GM19455 (cell line): ENCODE measurements at regions not wholly inside any gene's neighbourhood (a gene's known extent, or its start where the extent isn't known, plus 50 kb on each side); places are given as distances from the start of the nearest gene placed in this dataset.
"Not testable (repeated sequence)": the region's sequence is repeated elsewhere in the genome, so short reads cannot be mapped to it uniquely, and the experiment has no call there.

Experiments
- ATAC-seq: cut with Tn5 transposase; IDR thresholded peaks from one replicate; pipeline ENCODE4 v1.9.1; 2021; ENCODE audit not compliant: unreplicated experiment

DNA sequence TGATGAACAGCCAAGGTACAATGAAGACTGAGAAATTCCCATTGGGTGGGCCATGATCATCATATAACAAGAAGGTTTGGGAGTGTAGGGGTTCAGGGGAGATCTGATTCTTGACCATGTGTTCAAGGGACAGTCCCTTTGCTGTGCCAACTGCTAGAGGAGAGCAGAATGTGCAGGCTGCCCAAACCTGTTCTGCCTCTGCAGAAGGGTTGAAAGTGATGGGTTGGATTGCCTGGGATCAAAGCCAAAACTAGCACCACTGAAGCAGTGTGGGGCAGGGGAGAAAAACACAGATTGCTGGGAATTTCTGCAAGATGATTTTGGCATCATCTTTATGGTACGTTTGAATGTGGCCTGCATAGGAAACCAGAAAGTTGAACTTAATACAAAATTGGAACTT lies 303.9 kb downstream of the OTUD1 start:
- ATAC-seq: no peak

DNA sequence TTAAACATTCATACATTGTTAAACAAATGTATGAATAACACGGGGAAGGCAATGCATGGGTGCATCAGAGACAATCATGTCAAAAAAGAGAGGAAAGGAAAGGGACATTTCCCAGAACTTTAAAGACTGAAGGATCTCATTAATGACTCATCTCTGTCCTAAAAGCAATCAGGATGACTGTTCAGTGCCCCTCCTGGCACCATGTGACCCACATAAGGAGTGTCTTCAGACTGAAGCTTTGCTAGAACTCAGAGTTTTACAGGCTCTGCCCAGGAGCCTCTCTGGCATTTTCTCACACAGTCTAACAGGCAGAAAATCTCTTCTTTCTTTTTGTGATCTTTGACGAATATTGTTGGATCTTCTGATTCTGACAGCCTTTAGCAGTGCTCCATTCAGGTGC lies 315.3 kb downstream of the OTUD1 start:
- no peak for ATAC-seq

DNA sequence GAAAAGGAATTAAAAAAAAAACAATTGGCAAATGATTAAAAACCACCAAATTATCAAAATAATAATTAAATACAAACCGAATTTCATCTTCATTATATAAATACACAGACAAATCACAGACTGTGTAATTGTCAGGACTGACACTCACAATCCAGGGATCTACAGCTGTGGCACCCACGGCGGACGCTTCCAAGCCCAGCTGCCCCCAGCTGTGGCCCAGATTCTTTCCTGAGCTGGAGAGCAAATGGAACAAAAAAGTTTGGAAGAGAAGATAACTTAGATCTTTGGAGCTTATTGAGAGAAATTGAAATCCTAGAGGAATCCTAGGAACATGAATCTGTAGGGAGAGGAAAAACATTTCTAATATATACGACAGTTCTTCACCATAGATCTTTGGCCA lies 316.1 kb downstream of the OTUD1 start:
- no peak for ATAC-seq

DNA sequence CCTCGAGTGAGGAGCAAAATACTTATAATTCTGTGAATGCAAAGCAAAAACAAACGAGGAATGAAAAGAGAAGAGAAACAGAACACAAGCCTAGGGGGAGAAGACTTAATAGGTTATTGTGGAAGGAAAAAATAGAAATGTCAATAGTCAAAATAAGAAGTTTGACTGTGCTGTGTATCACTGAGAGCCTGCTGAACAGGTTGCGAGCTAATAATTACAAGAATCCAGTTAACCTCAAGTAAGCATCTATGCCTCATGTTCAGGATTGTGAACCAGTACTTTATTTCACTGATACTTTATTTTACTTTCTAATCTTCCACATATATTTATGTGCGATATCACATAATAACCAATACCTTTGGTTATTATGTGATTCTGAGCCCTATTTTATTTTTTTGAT lies 316.7 kb downstream of the OTUD1 start:
- no peak for ATAC-seq

- ATAC-seq: no peak
These were observed 329.4 kb downstream of the OTUD1 start for GRCh38 chr10:23768281-23768680.

GRCh38 chr10:23777153-23777552 lies 338.3 kb downstream of the OTUD1 start:
- ATAC-seq: no peak

DNA sequence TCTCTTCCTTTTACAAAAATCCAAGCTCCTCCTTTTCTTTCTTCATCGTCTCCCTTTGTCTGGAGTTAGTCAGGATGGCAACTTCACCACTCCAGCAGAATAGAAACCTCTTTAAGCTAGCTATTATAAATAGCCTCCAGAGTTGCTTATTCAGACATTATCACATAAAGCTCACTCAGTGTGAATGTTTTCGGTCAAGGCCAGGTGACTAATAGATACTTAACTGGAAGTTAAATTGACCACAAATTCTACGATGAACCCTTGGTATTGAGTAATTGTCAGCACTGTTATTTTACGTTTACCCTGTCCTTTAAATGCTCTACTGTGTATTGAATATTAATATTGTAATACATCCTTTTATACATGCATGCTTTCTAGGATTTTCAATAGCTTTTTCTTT lies 340.4 kb downstream of the OTUD1 start:
- no peak for ATAC-seq

DNA sequence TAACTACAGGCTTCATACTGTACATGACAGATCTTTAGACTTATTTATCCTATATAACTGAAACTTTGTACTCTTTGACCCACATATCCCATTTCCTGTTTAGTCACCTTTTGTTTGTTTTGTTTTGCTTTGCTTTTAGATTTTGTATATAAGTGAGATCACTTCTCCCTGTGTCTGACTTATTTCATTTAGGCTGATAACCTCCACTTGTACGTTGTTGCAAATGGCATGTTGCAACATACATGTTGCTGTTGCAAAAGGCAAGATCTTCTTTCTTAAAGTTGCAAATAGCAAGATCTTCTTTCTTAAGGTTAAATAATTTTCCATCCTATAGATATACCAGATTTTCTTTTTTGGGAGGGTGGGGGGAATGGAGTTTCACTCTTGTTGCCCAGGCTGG lies 341.5 kb downstream of the OTUD1 start:
- ATAC-seq: no peak

DNA sequence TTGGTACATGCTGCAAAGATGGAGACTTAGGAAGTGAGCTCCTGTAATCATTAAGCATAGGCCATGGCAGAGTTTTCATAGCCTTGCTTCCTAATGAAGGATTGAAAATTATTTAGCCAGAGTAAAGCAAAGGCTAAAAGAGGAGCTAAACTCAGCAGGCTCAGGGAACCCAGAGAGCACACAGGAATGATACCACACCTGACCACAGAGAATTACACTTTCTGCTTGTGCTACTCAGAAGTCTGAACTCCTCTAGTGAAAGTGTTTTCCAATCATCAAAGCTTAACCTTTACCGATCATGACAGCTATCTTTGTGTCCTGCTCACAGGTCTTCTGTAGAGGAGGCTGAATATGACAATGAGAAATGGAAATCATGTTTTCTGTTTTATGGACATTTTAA lies 347.7 kb downstream of the OTUD1 start:
- ATAC-seq: no peak

GRCh38 chr10:23793577-23793976 lies 354.7 kb downstream of the OTUD1 start:
- no peak for ATAC-seq

- not testable (repeated sequence) for ATAC-seq
These were observed 358.6 kb downstream of the OTUD1 start for GRCh38 chr10:23797452-23797851.

- ATAC-seq: no peak
These were observed 365.2 kb downstream of the OTUD1 start for GRCh38 chr10:23804125-23804524.

- no peak for ATAC-seq
These were observed 374.8 kb downstream of the OTUD1 start for GRCh38 chr10:23813687-23814086.

DNA sequence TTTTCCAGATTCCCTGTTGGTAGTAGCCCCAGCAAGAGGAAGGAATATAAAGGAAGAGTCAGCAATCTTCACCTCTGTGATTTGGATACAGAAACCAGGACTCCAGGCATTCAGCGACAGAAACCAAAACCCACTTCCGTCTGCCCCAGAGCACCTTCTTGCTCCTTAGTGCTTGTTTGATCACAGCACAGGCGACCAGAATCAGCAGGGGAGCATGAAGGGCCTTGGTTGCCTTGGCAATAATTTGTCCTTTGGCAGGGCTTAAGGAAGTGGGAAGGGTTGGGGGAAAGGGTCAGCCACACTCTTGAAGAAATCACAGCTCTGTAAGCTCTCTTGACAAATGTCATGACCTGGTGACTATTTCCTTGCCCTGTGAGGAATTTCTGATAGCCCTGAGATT lies 379.6 kb downstream of the OTUD1 start:
- ATAC-seq: no peak

DNA sequence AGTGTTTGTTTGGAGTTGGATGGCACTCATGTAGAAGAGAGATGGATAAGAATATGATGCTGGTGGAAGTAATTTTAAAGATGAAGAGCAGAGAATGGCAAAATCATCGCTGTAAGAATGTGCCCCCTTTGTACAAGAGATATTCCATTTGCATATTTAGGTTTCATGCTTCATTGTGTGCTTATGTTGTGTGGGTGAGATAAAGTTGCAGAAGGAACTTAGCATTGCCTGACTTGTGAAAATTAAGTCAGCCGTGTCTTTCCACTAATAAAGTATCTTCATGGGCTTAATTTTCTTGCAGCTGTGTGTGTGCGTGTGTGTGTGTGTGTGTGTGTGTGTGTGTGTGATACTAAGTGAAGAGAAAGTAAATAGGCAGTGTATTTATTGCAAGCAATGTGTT lies 381.9 kb downstream of the OTUD1 start:
- ATAC-seq: no peak

DNA sequence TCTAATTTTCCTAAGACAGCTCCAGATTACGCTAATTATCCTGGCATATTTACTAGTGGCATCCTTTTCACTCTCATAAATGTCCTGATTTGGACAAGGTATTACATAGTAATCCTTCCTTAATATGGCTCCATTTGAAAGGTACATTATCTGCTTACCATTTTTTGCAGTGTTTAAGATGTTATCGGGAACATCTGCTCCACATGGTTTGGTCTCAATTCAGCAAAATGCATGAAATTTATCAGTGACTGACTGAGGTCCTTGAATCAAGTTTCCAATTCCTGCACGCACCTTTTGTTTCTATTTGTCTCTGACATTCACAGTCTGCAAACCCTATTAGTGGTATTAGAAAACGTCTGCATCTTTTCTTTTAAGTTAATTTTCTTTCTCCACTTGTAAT lies 384.1 kb upstream of the KIAA1217 start:
- ATAC-seq: no peak

GRCh38 chr10:23826421-23826820 lies 382.5 kb upstream of the KIAA1217 start:
- no peak for ATAC-seq

- ATAC-seq: no peak
These were observed 379.4 kb upstream of the KIAA1217 start for GRCh38 chr10:23829556-23829955.

DNA sequence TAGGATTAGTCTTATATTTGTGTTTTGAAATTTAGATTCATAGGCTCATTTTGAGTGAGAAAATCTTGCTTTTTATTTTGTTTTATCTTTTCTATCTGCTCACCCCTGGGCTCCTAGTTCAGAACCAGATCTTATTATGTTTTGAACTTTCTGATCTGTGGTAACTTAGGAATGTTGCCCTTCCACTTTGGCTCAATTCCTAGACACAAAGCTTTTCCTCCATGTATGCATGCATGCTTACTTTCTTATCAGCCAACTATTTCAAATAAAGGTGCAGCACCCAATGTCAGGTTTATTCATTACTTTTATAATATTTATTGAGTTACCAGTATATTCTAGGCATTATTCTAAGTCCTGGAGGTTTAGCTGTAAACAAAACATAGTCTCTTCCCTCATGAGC lies 374.8 kb upstream of the KIAA1217 start:
- no peak for ATAC-seq

DNA sequence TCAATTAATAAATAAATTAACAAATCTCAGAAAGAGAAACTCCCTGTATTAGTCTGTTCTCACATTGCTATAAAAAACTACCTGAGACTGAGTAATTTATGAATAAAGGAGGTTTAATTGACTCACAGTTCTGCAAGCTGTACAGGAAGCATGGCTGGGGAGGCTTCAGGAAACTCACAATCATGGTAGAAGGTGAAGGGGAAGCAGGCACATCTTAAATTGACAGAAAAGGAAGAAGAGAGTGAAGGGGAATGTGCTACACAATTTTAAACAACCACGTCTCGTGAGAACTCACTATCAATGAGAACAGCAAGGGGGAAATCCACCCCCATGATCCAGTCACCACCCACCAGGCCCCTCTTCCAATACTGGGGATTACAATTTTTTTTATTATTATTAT lies 358.3 kb upstream of the KIAA1217 start:
- ATAC-seq: no peak

DNA sequence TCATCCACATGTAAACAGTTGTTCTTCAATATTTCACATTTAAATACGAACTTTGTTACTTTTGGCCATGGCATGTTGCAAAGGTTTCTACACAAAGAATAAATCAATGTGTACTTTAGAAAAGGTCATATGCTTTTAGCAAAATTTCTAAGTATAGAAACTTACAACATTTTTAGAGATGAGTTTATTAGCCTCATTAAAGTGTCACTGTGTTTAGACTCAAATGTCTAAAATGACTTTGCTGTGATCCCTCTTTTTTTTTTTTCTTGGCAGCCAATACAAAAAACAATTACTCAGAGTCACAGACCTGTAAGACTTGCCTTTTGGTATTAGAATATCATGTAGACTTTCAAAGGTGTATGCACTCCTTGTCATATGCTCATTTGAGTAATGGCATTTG lies 349.3 kb upstream of the KIAA1217 start:
- ATAC-seq: no peak

DNA sequence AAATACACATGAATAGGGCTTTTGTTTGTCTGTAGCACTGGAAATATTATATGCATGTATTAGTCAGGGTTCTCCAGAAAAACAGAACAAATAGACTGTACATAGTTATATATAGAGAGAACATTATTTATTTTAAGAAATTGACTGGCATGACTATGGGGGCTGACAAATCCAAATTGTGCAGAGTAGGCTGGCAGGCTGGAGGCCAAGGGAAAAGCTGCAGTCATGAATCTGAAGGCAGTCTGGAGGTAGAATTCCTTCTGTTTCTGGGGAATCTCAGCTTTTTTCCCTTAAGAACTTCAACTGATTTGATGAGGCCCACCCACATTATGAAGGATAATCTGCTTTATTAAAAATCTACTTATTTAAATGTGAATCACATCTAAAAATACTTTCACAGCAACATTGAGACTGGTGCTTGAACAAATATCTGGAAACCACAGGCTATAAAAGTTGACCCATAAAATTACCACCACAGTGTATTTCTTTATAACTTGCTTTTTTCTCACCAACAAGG lies 344.2 kb upstream of the KIAA1217 start:
- ATAC-seq: no peak

DNA sequence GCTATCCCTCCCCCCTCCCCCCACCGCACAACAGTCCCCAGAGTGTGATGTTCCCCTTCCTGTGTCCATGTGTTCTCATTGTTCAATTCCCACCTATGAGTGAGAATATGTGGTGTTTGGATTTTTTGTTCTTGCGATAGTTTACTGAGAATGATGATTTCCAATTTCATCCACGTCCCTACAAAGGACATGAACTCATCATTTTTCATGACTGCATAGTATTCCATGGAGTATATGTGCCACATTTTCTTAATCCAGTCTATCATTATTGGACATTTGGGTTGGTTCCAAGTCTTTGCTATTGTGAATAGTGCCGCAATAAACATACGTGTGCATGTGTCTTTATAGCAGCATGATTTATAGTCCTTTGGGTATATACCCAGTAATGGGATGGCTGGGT lies 342.0 kb upstream of the KIAA1217 start:
- not testable (repeated sequence) for ATAC-seq

- ATAC-seq: no peak
These were observed 340.8 kb upstream of the KIAA1217 start for GRCh38 chr10:23868121-23868520.
